8988T (cell line): ENCODE measurements at regions not wholly inside any gene's neighbourhood (a gene's known extent, or its start where the extent isn't known, plus 50 kb on each side); places are given as distances from the start of the nearest gene placed in this dataset.

Experiments
- DNase-seq: peaks from one replicate; pipeline ENCODE4 v3.0.0; 2011

GRCh38 chr6:56407883-56408410, 160.6 kb upstream of the COL21A1 start:
- no peak for DNase-seq

- DNase-seq, result no peak
Measured at GRCh38 chr6:56406276-56407269, 159.2 kb upstream of the COL21A1 start.

GRCh38 chr6:56404599-56404998, 157.2 kb upstream of the COL21A1 start:
- no peak for DNase-seq

- no peak for DNase-seq
Measured at GRCh38 chr6:56403745-56404144, 156.4 kb upstream of the COL21A1 start.

GRCh38 chr6:56401477-56402070, 154.2 kb upstream of the COL21A1 start:
- DNase-seq, result no peak

GRCh38 chr6:56400273-56400672, 152.9 kb upstream of the COL21A1 start:
- no peak for DNase-seq

GRCh38 chr6:56399672-56400263, 152.4 kb upstream of the COL21A1 start:
- DNase-seq, result no peak

- no peak for DNase-seq
Measured at GRCh38 chr6:56399250-56399671, 151.9 kb upstream of the COL21A1 start.

- DNase-seq, result no peak
Measured at GRCh38 chr6:56396435-56396834, 149.1 kb upstream of the COL21A1 start.

GRCh38 chr6:56393615-56394612, 146.5 kb upstream of the COL21A1 start:
- no peak for DNase-seq

- DNase-seq, result no peak
Measured at GRCh38 chr6:56388415-56388755, 141.0 kb upstream of the COL21A1 start.

- no peak for DNase-seq
Measured at GRCh38 chr6:56387621-56388414, 140.4 kb upstream of the COL21A1 start.

GRCh38 chr6:56386717-56387116, 139.3 kb upstream of the COL21A1 start:
- no peak for DNase-seq

- no peak for DNase-seq
Measured at GRCh38 chr6:56385981-56386593, 138.7 kb upstream of the COL21A1 start.

GRCh38 chr6:56383160-56383559, 135.8 kb upstream of the COL21A1 start:
- no peak for DNase-seq

GRCh38 chr6:56382416-56382940, 135.1 kb upstream of the COL21A1 start:
- DNase-seq, result no peak

- no peak for DNase-seq
Measured at GRCh38 chr6:56381801-56382251, 134.4 kb upstream of the COL21A1 start.

- DNase-seq, result no peak
Measured at GRCh38 chr6:56380476-56380875, 133.1 kb upstream of the COL21A1 start.

GRCh38 chr6:56378966-56379585, 131.7 kb upstream of the COL21A1 start:
- DNase-seq, result no peak

- DNase-seq, result no peak
Measured at GRCh38 chr6:56378507-56378906, 131.1 kb upstream of the COL21A1 start.
